ENCODE measurements at regions not wholly inside any gene's neighbourhood (a gene's known extent, or its start where the extent isn't known, plus 50 kb on each side); places are given as distances from the start of the nearest gene placed in this dataset.

DNA sequence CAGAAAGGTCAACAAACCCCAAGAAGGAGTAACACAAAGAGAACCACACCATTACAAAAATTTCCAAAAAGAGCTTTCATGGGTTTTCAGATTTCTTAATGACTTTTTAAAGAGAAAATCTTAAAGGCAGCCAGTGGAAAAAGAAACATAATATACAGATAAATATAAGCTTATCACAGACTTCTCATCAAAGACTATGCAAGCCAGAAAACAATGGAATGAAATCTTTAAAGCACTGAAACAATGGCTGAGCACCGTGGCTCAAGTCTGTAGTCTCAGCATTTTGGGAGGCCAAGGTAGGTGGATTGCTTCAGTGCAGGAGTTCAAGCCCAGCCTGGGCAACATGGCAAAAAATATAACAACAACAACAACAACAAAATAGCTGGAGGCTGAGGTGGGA lies 237.4 kb downstream of the CYP26B1 start:
- no peak for DNase-seq

DNA sequence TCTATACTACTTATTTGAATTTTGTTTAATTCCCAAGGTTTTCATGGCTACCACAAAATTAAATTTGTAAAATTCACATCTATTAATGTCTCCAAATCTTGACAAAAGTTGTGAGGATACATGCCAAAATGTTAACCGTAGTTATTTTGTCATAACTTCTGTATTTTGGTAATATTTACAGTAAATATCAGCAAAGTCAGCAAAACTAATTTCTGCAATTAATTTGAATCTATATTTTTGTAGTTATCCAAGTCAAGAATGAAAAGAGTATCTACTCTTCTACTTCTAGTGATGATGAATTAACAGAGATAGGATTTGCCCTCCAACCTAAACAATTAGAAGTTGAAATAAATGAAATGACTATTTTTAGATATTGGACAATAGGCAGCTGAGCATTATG lies 238.9 kb downstream of the CYP26B1 start:
- no peak for DNase-seq

DNA sequence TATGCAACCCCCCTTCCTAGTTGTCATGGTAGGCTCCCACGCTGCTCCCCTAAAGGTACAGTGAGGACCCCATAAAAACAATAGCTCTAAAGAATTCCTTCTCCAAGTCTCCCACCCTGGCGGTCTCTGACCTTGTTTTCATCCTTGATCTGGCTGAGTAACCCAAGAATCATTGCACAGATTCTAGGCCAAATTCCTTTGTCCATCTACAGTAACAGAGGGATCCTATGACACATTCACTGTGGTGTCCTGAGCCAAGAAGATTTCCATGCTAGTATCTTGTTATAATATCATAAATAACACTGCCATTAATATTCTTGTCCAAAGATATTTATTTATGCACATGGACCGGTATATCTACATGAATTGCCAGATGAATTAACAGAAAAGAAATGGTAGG lies 240.2 kb downstream of the CYP26B1 start:
- DNase-seq, result peak; percentile 21

DNA sequence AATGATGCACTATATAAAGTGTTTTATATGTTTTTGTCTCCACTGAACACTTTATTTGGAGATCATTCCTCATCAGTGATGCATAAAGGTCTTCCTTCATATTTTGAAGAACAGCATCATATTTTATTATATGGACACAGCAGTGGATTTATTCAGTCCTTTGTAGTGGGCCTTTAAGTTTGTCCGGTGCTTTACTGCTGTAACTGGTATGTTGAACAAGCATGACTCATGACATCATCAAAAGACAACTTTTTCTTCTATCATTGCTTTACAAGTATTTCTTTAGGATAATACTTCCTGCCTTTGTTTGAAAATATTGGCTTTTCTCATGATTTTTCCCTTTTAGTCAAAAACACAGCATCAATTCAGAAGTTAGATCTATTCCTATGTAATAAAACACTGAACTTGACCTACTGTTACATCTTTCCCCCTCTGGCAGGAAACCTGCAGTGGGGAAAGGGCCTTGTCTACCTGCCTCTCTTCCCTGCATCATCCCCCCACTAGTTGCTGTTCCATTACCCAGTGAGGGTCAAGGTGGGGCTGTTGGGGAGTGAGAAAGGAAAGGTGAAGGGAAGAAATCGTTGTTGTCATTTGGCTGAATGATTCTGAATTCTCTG lies 241.2 kb downstream of the CYP26B1 start:
- DNase-seq, result peak; percentile 24

DNA sequence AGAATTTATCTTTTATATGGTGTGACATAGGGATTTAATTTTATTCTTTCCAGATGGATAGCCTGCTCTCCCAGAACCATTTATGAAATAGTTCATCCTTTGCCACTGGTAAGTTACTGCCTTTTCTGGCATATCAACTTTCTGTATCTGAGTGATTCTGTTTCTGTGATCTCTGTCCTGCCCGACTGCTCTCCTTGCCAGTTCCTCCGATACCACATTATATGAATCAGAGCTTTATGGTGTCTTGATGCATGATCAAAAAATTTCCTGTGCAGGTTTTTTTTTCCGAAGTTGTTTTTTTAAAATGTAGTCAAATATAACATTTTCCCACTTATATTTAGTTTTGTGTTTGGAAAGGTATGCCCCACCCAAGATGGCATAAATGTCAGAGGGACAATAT lies 242.5 kb downstream of the CYP26B1 start:
- peak; percentile 56 for DNase-seq

DNA sequence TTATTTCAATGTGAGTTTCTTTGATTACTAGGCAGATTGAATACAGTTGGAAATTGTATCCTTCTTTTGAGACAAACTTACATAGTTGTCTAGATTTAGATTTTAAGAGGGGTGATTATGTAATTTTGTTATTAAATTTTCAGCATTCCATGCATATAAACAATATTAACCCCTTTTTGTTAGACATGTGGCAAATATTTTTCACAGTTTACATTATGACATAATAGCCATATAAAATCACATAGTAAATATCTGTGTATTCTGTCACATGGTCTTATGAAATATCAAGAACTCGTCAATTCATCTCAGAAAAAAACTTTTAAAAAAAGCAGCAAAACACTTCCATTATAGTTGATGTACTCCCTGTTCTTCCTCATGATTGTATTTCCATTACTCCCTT lies 243.8 kb downstream of the CYP26B1 start:
- DNase-seq, result no peak

DNA sequence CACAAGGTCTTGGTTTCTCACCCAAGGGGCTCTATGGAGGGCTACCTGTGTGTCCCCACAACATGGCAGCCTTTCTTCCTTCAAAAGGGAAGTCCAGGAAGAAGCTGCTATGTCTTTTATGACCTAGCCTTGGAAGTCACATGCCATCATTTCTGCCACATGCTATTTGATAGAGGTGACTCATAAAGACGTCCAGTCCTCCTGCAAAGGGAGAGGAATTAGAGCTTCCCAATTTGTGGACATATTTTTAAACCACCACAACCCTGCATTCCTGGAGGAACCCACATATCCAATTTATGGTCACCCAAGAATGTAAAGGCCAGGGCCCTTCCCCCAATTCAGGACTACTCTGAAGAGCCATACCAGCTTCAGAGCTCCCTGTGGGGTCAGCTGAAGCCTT lies 246.2 kb downstream of the CYP26B1 start:
- peak; percentile 81 for DNase-seq

DNA sequence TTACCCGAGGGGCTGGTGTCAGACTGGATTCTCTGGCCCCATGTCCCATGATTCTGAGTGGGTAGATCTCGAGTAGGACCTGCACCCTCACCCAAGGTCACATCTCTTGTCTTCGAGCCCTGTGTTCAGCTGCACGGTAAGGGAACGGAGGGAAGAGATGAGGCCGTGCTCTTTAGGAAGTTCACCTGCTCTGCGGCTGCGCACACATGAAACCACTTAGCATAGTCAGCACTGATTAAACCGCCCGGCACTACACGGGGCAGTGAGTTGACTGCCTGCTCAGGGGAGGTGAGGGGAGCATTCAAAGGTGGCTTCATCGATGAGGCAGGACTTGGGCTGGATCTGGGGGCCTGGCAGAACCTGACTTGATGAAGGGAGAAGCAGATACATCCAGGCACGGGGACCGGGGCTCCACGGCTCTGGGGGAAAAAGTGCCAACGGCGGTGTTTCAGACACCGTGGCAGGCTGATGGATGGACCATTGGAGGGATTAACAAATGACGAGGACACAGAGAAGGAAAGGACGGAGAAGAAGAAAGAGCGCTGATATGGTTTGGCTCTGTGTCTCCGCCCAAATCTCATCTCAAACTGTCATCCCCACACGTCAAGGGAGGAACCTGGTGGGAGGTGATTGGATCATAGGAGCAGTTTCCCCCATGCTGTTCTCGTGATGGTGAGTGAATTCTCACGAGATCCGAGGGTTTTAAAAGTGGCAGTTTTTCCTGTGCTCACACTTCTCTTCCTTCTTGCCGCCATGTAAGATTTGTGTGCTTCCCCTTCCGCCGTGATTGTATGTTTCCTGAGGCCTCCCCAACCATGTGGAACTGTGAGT lies 248.6 kb downstream of the CYP26B1 start:
- DNase-seq, result no peak

DNA sequence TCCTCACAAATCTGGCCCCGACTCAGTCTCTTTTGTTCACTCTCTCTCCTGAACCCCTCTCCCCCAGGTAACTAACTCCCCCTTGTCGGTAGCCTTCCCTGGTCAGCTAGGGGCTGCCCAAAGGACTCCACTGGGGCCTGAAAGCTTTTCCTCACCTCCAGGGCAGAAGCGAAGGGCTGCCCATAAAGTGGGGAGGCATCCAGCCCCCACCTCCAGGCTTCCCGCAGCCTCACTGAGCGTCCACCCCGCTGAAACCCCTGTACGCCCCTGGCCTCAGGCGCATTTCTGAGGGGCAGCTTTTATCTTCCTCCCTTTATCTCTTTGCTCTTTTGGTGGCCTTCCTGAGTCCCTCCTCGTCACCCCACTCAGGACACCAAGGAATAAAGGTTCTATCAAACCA lies 249.3 kb downstream of the CYP26B1 start:
- no peak for DNase-seq

DNA sequence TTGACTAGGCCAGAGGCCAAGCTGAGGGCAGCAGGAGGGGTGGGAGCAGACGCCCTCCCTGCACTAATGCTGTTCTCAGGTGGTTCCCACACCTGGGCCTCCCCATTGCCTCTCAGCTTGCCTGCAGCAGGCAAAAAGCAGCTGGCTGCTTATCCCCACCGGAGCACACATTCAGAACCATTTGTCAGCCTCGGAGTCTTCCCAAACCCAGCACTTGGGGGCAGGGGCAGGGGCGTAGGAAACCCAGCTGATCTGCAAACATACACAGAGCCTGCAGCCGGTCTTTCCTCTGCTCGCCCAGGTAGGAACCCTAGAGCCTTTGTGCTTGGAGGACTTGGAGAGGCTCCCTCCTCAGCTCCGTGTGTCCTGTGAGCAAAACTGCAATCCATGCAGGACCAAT lies 249.8 kb downstream of the CYP26B1 start:
- no peak for DNase-seq

DNA sequence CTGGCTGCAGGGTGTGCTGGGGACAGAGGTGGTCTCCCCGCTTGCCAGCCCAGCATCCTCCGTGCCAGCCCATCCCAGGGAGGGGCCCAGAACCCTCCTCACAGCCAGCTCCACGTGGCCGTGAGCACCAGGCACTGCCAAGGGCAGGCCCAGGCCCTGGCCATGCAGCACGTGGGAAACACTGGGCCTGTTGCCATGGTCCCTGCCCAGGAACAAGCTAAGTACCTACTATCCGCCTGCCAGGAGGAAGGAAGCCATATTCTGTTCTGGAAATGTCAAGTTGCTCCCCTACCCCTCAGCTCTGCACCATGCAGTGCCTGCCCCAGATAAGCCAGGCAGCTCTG lies 250.6 kb downstream of the CYP26B1 start:
- no peak for DNase-seq

DNA sequence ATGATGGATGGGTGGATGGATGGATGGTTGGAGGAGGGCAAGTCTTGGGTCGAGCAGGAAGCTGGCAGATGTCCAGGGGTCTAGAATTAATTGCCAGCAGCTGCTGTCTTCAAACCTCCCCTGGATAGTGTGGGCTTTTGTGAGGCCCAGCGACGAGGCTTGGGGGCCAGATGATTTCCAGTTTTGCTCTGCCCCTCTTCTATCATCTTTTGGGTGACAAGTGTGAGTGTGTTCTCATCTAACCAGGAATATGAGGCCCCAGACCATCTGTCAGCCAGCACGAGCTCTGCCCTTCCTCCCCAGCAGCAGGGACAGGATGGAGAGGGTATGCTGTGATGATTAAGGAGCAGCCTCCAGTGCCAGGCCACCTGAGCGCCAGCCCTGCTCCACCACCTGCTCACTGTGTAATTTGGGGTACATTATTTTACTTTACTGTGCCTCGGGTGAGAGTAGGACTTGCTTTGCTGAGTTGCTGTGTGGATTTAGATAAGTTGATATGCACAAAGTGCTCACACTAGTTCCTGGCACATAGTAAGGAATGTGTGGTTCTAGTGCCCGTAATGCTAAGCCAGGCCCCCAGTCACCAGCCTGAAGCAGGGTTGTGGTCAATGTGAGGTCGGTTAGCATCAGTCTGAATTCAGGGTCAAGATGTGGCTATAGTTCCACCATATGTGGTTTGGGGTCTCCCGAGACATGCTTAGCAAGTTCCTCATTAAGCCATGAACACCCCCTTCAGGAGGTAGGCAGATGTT lies 251.1 kb downstream of the CYP26B1 start:
- no peak for DNase-seq

DNA sequence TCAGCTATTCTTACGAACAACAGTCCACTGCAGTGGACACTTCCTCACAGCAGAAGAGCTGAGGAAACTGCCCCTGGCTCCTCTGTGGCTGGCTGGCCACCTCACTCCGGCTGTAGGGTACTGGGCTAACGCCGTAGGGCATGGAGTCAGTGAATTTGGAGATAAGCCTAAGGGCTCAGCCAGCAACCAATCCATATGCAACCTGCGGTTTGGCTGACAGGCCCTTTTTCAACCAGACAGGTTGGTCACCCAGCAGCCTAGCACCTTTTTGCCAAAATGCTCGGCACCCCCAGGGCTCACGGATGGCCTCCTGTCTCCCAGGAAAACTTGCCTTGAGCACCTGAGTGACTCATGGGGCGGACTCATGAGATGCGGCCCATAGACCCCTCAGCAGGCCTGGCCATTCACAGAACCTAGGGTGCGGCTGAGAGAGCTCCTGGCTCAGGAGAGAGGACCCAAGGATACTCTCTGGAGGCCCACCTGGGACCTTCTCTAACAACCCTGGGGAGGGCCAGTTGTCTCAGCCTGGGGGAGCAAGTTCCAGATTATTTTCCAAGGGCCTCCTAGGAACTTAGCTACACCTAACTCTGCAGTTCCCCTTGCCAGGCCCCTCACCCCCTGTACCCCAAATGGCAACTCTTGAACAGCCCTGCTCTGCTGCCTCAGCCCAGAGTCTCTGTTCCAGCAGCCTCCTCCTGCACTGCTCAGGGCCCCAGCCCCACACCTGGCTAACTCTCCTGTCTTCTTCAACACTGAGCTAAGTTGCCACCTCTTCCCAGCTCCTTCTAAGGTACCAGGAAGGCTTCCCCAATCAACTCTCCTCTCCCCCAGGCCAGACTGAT lies 252.1 kb downstream of the CYP26B1 start:
- no peak for DNase-seq

DNA sequence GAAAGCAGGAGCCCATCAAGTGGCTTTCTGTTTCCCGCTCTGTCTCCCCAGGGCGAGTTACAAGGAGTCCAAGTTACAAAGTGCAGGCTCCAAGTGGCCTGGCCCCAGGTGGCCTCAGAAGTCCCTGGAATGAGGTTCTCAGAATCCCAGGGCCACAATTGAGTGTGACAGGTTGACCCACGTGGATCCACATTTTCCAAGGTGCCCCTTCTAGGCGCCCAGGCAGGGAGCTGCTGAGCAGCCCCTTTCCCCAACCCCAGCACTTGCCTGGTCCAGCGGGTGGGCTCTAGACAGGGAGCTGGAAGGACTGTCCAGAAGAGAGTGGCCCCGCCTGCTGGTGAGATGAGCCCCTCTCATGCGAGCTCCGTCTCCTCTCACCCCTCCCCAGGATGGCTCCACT lies 253.4 kb downstream of the CYP26B1 start:
- DNase-seq, result no peak

DNA sequence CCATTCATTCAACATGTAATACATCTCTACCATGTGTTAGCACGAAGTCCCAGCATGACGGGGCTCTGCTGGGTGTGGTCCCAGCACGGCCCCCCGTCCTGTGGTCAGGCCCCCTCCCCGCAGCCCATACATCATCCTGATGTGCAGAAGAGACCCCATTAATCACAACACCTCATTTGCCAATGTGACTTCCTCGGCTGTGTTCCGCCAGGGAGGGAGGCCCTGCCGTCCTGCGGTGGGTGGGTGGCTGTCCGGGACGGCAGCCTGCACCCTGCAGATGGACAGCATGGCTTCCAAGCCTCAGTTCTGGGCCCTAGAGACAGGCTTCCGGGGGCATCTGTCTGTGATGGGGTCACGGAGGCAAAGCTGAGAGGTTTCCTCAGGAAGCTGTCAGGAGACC lies 254.0 kb downstream of the CYP26B1 start:
- no peak for DNase-seq

DNA sequence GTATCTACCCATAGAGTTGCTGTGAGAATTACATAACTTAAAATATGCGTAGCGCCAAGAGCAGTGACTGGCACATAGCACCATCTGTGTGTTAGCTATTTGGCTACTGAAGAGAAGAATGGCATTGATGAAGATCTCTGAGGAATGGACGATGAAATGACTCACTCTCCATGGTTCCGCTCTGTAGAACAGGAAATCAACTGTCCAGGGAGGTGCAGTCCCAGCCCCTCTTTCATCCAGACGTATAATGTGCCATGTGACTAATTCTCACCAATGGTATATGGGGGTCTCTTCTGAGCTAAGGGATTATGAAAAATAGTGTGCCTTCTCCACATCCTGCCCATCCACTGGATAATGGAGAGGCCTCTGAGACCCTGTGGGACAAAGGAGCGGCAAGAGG lies 254.8 kb downstream of the CYP26B1 start:
- DNase-seq, result peak; percentile 12

DNA sequence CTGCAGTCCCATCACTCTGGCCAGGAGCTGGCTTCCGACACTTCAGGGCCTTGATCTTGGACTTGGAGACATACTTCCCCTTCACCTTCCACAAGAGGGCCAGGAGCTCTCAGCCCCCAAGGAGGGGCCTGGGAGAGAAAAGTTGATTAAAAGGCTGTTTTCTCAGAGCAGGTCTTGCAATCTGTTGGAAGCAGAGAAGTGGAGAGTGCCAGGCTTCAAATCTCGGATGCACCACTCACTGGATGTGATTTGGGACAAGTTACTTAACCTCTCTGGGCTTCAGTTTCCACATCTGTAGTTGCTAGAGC lies 255.3 kb downstream of the CYP26B1 start:
- no peak for DNase-seq

DNA sequence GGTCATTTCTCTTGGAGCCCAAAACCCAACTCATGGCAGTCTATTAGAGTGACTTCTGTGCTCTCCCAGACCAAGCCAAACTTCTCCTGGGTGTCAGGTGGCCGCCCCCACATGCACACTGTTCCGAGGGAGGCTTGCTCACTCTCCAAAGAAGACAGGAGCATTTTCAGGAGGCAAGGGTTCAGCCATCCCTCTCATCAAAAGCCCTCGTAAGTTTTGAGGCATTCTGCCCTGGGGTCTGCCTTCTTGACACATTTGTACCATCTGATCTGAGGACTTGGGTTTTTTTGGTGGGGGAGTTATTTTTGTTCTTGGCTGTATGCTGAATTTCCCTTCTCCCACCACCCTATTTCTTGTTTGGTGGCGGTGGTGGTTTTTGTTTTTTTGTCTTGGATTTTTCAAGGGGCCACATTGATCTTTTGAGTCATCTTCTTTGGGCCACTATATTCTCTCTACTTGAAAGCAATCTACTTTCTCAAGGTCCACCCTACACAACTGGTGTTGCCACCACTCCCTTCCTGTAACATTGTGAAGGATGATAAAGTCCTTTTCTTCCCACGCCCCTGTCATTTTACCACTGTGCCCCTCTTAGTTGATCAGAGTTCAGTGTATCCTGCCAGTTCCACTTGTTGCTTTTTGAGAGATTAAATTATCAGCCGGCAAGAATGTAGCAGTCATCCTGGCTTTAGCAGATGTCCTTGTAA lies 255.8 kb downstream of the CYP26B1 start:
- no peak for DNase-seq

DNA sequence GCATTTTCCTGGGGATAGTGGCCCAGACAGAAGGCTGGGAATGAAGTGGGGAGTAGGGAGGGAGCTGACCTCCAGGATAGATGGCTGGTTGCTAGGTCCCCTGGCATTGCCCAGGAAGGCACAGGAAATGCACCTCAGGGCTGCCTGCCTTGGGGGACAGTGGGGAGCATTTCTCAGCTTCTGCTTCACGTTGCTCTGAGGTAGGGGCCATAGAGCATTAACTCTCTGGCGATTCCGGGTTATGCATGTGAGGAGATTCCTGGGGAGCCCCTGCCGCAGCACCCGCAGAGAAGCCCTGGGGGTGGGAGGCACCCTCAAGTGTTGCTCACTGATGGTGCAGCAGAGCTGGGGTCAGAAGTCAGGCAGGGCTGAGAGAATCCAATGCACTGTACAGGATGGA lies 256.5 kb downstream of the CYP26B1 start:
- DNase-seq, result no peak

DNA sequence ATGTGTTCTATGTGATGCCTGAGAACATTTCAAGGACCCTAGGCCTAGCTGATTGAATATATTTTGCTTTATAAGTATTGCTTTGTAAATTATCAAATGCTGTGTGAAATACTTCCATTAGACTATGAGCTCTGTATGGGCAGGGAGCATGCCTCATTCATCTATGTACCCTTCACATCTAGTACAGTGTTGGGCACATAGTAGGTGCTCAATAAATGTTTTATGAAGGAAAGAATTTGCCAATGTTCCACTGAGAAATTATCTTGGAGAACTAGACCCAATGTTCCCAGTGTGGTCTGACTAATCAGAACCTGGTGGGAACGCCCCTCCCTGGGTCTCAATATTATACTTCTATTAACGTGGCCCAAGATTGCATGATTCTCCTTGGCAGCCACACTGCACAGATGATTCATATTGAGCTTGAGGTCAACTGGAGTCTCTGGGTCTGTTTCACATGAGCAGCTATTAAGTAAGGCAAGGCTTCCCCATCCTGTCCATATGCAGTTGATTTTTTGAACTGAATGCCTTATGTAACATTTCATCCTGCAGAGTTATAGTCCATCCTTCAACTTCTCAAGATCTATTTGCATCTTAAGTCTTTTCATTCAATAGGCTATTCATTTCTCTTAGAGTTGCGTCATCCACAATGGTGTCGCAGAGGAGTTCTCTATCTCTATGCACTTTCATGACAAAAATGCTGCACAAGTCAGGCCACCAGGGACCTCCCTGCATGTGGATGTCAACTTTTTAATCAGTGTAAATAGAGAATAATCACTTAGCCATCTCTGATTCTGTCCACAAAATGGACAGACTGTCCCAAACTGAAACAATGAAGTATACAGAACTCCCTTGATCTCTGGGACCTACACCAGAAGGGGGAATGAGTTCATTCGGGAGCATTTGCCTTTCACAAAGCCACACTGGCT lies 257.6 kb downstream of the CYP26B1 start:
- peak; percentile 96 for DNase-seq

DNA sequence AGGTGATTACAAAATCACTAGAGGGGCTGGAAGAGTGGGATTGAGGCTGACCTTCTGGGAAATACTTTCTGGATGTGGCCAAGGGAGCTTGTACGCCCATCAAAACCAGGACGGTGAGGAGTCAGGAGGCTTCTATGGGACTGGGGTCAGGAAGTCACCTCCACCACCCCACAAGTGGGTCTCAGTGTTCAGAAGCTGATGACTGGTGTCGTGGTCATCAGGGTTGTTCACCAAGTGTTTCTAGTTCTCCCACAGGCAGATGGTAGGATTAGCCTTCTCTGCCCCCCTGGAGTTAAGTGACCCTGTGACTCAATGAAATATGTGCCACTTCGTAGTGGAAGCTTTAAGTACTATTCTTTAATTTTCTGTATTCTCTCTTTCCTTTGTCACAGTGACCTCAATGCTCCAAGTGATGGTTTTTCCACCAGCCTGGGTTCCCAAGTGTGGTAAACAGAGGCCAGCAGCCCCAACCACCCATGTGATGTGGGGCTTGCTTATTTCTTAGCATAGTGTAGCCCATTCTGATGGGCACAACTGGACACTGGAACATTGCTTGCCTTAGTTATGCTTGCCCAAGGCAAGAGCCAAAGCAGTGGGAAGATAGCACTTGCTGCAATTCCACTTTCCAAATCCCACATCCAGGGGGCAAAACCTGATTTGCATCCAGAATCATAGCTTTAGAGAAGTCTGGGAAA lies 258.8 kb downstream of the CYP26B1 start:
- peak; percentile 48 for DNase-seq
